Progenitor cell of endocrine pancreas (in vitro differentiated cells): ENCODE measurements at regions not wholly inside any gene's neighbourhood (a gene's known extent, or its start where the extent isn't known, plus 50 kb on each side); places are given as distances from the start of the nearest gene placed in this dataset.

ENCODE experiments used
- DNase-seq: peaks from one replicate; pipeline ENCODE4 v3.0.0; 2021; ENCODE audit warnings: low spot score; ENCODE audit not compliant: unreplicated experiment
- H3K27ac Mint-ChIP-seq: 2 replicates; pipeline ENCODE4 v1.8.0; 2021; ENCODE audit warnings: mild to moderate bottlenecking, moderate library complexity, mixed read lengths
- H3K27me3 Mint-ChIP-seq: 2 replicates; pipeline ENCODE4 v1.8.0; 2021; ENCODE audit warnings: mixed read lengths
- H3K36me3 Mint-ChIP-seq: 2 replicates; pipeline ENCODE4 v1.8.0; 2022; ENCODE audit warnings: mixed read lengths; ENCODE audit not compliant: insufficient read depth
- H3K4me1 Mint-ChIP-seq: 2 replicates; pipeline ENCODE4 v1.8.0; 2021; ENCODE audit warnings: low read depth, mixed read lengths
- H3K4me3 Mint-ChIP-seq: 2 replicates; pipeline ENCODE4 v1.8.0; 2021; ENCODE audit warnings: low read depth, mild to moderate bottlenecking, moderate library complexity, mixed read lengths
- H3K9me3 Mint-ChIP-seq: 2 replicates; pipeline ENCODE4 v1.8.0; 2021; ENCODE audit warnings: low read depth, mixed read lengths
- TF ChIP-seq, protein P1 (sequence below): fragments of 200-600 bp; sonication (generic); IDR thresholded peaks from one replicate; pipeline ENCODE4 v1.5.0; 2021; ENCODE audit warnings: antibody characterized with exemption, mild to moderate bottlenecking; ENCODE audit not compliant: unreplicated experiment

DNA sequence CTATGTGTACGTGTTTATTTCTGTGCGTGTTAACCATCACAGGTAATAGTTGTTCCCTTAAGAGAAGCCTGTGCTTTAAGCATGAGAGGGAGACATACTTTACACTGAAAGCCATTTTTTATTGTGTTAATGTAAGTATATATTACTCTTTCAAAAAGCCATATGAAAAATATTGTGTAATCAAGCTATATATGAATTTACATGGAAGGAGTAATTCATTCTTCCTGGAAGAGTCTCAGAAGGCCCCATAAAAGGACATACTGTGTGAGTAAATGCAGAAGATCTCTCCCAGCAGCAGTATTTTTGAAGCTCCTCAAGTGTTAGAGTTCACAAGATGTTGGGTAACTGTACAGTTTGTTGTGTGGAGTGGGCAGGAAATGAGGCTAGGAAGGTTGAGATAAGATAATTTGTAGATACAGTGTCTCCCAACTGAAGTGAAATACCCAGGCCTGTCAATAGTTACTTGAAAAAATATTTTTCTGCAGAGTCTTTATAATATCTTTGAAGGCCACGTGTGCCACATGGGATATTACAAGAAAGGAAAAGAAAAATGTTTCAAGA, 138.3 kb downstream of the PTGER3 start:
- no peaks in the 10 kb centered on the region for H3K27me3 Mint-ChIP-seq
- no peak overlapping the region for H3K4me3 Mint-ChIP-seq
- no peaks in the 10 kb centered on the region for H3K9me3 Mint-ChIP-seq
- no peaks in the 10 kb centered on the region for H3K4me1 Mint-ChIP-seq
- H3K27ac Mint-ChIP-seq = no peak overlapping the region
- no peak for DNase-seq
- H3K36me3 Mint-ChIP-seq = no peaks in the 10 kb centered on the region
- TF ChIP-seq, protein P1, sequence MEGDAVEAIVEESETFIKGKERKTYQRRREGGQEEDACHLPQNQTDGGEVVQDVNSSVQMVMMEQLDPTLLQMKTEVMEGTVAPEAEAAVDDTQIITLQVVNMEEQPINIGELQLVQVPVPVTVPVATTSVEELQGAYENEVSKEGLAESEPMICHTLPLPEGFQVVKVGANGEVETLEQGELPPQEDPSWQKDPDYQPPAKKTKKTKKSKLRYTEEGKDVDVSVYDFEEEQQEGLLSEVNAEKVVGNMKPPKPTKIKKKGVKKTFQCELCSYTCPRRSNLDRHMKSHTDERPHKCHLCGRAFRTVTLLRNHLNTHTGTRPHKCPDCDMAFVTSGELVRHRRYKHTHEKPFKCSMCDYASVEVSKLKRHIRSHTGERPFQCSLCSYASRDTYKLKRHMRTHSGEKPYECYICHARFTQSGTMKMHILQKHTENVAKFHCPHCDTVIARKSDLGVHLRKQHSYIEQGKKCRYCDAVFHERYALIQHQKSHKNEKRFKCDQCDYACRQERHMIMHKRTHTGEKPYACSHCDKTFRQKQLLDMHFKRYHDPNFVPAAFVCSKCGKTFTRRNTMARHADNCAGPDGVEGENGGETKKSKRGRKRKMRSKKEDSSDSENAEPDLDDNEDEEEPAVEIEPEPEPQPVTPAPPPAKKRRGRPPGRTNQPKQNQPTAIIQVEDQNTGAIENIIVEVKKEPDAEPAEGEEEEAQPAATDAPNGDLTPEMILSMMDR = no peak

GRCh38 chr1:70910013-70910412, 137.6 kb downstream of the PTGER3 start:
- H3K36me3 Mint-ChIP-seq = no peaks in the 10 kb centered on the region
- H3K9me3 Mint-ChIP-seq = no peaks in the 10 kb centered on the region
- H3K4me3 Mint-ChIP-seq = no peak overlapping the region
- no peak for DNase-seq
- no peaks in the 10 kb centered on the region for H3K27me3 Mint-ChIP-seq
- no peak overlapping the region for H3K27ac Mint-ChIP-seq
- H3K4me1 Mint-ChIP-seq = no peaks in the 10 kb centered on the region
- TF ChIP-seq, protein P1 = no peak

DNA sequence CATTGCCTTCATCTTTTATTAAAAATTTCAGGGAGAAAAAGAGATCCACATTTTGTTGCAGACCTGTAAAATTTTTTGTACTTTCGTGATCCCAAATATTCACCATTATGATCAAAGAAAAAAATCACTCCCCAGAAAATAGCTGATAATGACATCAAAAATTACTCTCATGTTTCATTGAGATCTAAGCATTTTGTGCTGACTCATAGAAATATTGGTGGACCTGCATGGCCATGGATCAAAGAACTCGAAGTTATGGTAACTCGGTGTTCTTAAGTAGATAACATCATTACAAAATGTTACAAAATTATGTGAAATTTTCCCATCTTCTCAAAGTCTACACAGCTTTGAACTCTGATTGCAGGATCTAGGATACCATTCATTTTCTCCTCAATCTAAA, 135.8 kb downstream of the PTGER3 start:
- no peak for DNase-seq
- Mint-ChIP-seq H3K36me3 (no peaks in the 10 kb centered on the region), H3K4me3 (no peak overlapping the region), H3K27ac (no peak overlapping the region), H3K4me1 (no peaks in the 10 kb centered on the region), H3K9me3 (no peaks in the 10 kb centered on the region), H3K27me3 (no peaks in the 10 kb centered on the region)
- TF ChIP-seq, protein P1 = no peak

GRCh38 chr1:70914224-70914623, 133.4 kb downstream of the PTGER3 start:
- DNase-seq = no peak
- Mint-ChIP-seq H3K27ac (no peak overlapping the region), H3K4me3 (no peak overlapping the region), H3K4me1 (no peaks in the 10 kb centered on the region), H3K27me3 (no peaks in the 10 kb centered on the region), H3K36me3 (no peaks in the 10 kb centered on the region), H3K9me3 (no peaks in the 10 kb centered on the region)
- TF ChIP-seq, protein P1 = no peak

DNA sequence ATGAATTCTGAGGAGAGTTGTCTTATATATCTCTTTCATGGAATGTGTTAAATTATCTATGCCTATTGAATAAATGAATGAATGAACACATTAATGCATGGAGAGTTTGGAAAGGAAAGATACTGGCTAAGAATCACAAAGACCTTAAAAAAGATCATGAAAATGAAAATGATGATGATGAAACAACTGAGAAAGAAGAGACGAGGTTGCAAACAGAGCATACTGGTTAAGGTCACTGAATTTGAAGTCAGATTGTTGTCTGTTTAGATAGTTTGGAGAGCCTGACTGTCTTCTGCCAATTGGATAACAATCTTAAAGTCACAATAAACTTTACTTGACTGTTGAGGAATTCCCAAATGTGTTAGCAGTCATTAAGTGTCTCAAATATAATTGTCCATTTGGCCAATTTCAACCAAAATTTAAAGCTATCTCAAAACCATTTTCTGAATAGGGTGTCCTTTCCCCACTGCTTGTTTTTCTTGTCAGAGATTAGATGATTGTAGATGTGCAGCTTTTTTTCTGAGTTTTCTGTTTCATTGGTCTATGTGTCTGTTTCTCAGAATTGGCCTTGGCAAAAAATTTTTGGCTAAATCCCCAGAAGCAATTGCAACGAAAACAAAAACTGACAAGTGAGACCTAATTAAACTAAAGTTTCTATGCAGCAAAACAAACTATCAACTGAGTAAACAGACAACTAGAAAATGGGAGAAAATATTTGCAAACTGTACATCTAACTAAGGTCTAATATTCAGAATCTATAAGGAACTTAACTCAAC, 132.2 kb downstream of the PTGER3 start:
- Mint-ChIP-seq H3K36me3 (no peaks in the 10 kb centered on the region), H3K9me3 (no peaks in the 10 kb centered on the region), H3K4me3 (no peak overlapping the region), H3K27ac (no peak overlapping the region), H3K27me3 (no peaks in the 10 kb centered on the region), H3K4me1 (no peaks in the 10 kb centered on the region)
- TF ChIP-seq, protein P1 = no peak
- DNase-seq = no peak
